CD4-positive, alpha-beta T cell (primary cell): ENCODE measurements at regions not wholly inside any gene's neighbourhood (a gene's known extent, or its start where the extent isn't known, plus 50 kb on each side); places are given as distances from the start of the nearest gene placed in this dataset.

Experiments
- ATAC-seq: fragments of 200-7000 bp; cut with Tn5 transposase; one replicate; pipeline ENCODE4 v1.10.0; 2022; ENCODE audit warnings: mild to moderate bottlenecking; ENCODE audit not compliant: poor library complexity
- CTCF ChIA-PET: fragments of 350-600 bp; sonication (Branson Sonifier 250); formaldehyde crosslinking; loops from one replicate; lab custom pipeline; 2021; ENCODE audit warnings: antibody characterized with exemption, inconsistent platforms; lab: Charles Lee
- POLR2A ChIA-PET: fragments of 350-600 bp; sonication (Branson Sonifier 250); formaldehyde crosslinking; loops from one replicate; lab custom pipeline; 2021; ENCODE audit warnings: antibody characterized with exemption, inconsistent platforms; lab: Charles Lee
- DNase-seq, 14 experiments: peaks; one replicate each; pipeline ENCODE4 v3.0.0-alpha.2; 2013 to 2020; ENCODE audit warnings: mixed read lengths in 2 of 14
- H3K27ac ChIP-seq, 2 donors: one replicate each; pipeline versions ENCODE4 v1.5.1 to v1.7.0; 2013; ENCODE audit warnings: low read length in 2 of 2, low read depth in 1 of 2, mild to moderate bottlenecking in 1 of 2
- H3K27me3 ChIP-seq, 2 experiments: 1 replicate in 1 of 2; 2 replicates in 1 of 2; pipeline versions ENCODE4 v1.6.1 to v1.7.0; 2013; ENCODE audit warnings: low read length in 2 of 2, control low read depth in 1 of 2, mild to moderate bottlenecking in 1 of 2, moderate library complexity in 1 of 2; ENCODE audit not compliant: insufficient read depth in 2 of 2, control insufficient read depth in 1 of 2
- H3K36me3 ChIP-seq: one replicate; pipeline ENCODE4 v1.6.1; 2013; ENCODE audit warnings: low read length, control low read depth; ENCODE audit not compliant: insufficient read depth
- H3K4me1 ChIP-seq: one replicate; pipeline ENCODE4 v1.6.1; 2013; ENCODE audit warnings: low read length, control low read depth; ENCODE audit not compliant: insufficient read depth
- H3K4me3 ChIP-seq: one replicate; pipeline ENCODE4 v1.5.1; 2013; ENCODE audit warnings: mild to moderate bottlenecking, low read length, moderate library complexity
- H3K9me3 ChIP-seq, 2 experiments: 1 replicate in 1 of 2; 2 replicates in 1 of 2; pipeline versions ENCODE4 v1.6.1 to v1.7.0; 2013; ENCODE audit warnings: low read length in 2 of 2, mild to moderate bottlenecking in 2 of 2, control low read depth in 1 of 2, moderate library complexity in 1 of 2; ENCODE audit not compliant: control insufficient read depth in 1 of 2, insufficient read depth in 1 of 2
- H3K27ac Mint-ChIP-seq: one replicate; pipeline ENCODE4 v1.8.0; 2020; ENCODE audit warnings: mixed read lengths
- H3K27me3 Mint-ChIP-seq: one replicate; pipeline ENCODE4 v1.8.0; 2021; ENCODE audit warnings: mixed read lengths
- H3K36me3 Mint-ChIP-seq: one replicate; pipeline ENCODE4 v1.8.0; 2021; ENCODE audit warnings: low read depth, mixed read lengths
- H3K4me1 Mint-ChIP-seq: one replicate; pipeline ENCODE4 v1.8.0; 2021; ENCODE audit warnings: low read depth, mixed read lengths
- H3K4me3 Mint-ChIP-seq: one replicate; pipeline ENCODE4 v1.8.0; 2020; ENCODE audit warnings: mild to moderate bottlenecking, mixed read lengths
- H3K9me3 Mint-ChIP-seq: one replicate; pipeline ENCODE4 v1.8.0; 2020; ENCODE audit warnings: mixed read lengths
- intact Hi-C, 2 experiments: fragments of 100-400 bp; cut with DNase I in 1 of 2; cut with micrococcal nuclease in 1 of 2; formaldehyde crosslinking; loops; one replicate each; pipeline versions ENCODE4 v1.15.1 to v1.9.0; 2023 to 2025; cut with DNase I, micrococcal nuclease
- TF ChIP-seq, protein P1 (sequence below): fragments of 200-600 bp; IDR thresholded peaks from one replicate; pipeline ENCODE4 v1.8.0; 2022; ENCODE audit warnings: antibody characterized with exemption, mild to moderate bottlenecking

DNA sequence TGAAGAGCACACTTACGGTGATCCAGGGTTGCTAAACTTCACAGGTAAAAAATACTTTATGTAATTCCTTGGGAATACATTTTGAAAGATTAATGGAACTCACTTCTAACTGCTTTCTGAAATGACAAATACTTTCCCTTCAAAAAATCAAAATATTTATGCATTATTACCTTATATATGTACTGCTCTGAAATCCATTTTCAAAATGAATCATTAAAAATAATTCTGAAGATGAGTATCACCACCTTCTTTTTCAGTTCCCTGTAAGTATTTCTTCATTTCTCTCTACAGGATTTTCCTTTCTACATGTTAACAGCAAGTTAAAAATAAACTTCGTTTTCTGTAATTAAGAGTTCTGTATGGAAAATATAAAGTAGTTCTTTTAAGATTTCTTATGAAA, 428.6 kb downstream of the TMA16 start:
- Mint-ChIP-seq H3K9me3 (no peaks in the 10 kb centered on the region), H3K27me3 (no peaks in the 10 kb centered on the region), H3K4me1 (peaks cover 5% of the 10 kb centered on the region), H3K36me3 (no peaks in the 10 kb centered on the region), H3K27ac (no peak overlapping the region), H3K4me3 (no peak overlapping the region)
- H3K4me3 ChIP-seq, result no peak overlapping the region
- no peaks in the 10 kb centered on the region for H3K27me3 ChIP-seq
- no peaks in the 10 kb centered on the region for H3K4me1 ChIP-seq
- ChIA-PET CTCF (no interaction called here), POLR2A (interaction anchor here (1.0 kb wide), 1 partner anchor 9 kb away, joined by 3 read pairs; no protein-coding TSS in a partner anchor)
- no peak for DNase-seq
- no peaks in the 10 kb centered on the region for H3K9me3 ChIP-seq
- no peak overlapping the region for H3K27ac ChIP-seq
- TF ChIP-seq, protein P1, sequence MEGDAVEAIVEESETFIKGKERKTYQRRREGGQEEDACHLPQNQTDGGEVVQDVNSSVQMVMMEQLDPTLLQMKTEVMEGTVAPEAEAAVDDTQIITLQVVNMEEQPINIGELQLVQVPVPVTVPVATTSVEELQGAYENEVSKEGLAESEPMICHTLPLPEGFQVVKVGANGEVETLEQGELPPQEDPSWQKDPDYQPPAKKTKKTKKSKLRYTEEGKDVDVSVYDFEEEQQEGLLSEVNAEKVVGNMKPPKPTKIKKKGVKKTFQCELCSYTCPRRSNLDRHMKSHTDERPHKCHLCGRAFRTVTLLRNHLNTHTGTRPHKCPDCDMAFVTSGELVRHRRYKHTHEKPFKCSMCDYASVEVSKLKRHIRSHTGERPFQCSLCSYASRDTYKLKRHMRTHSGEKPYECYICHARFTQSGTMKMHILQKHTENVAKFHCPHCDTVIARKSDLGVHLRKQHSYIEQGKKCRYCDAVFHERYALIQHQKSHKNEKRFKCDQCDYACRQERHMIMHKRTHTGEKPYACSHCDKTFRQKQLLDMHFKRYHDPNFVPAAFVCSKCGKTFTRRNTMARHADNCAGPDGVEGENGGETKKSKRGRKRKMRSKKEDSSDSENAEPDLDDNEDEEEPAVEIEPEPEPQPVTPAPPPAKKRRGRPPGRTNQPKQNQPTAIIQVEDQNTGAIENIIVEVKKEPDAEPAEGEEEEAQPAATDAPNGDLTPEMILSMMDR, result no peak
- no peak for ATAC-seq
- intact Hi-C loops, result no loop called here
- no peaks in the 10 kb centered on the region for H3K36me3 ChIP-seq

DNA sequence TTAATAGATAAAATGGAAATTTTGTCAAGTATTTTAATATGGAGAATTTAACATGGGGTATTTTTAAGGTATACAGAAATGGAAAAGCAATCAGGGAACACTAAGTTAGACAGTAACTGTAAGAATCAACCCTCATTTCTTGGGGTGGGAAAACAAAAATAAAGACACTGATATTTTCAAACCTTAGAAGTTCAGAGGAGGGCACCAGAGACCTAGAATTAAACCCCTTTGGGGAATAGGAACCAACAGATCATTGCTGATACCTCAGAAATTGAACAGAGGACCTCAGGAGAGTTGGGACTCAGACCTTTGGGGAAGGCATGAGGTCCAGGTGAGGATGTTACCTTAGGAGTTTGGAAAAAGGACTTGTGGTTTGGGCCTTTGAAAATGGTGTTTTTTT, 435.6 kb downstream of the TMA16 start:
- Mint-ChIP-seq H3K9me3 (no peaks in the 10 kb centered on the region), H3K4me1 (no peaks in the 10 kb centered on the region), H3K27ac (no peak overlapping the region), H3K4me3 (no peak overlapping the region), H3K27me3 (no peaks in the 10 kb centered on the region), H3K36me3 (no peaks in the 10 kb centered on the region)
- no peak for DNase-seq
- no peak for ATAC-seq
- H3K4me3 ChIP-seq, result no peak overlapping the region
- H3K36me3 ChIP-seq, result no peaks in the 10 kb centered on the region
- ChIA-PET POLR2A (no interaction called here), CTCF (no interaction called here)
- H3K27ac ChIP-seq, result no peak overlapping the region
- H3K9me3 ChIP-seq, result no peaks in the 10 kb centered on the region
- TF ChIP-seq, protein P1, result no peak
- intact Hi-C loops, result no loop called here
- H3K4me1 ChIP-seq, result no peaks in the 10 kb centered on the region
- no peaks in the 10 kb centered on the region for H3K27me3 ChIP-seq

DNA sequence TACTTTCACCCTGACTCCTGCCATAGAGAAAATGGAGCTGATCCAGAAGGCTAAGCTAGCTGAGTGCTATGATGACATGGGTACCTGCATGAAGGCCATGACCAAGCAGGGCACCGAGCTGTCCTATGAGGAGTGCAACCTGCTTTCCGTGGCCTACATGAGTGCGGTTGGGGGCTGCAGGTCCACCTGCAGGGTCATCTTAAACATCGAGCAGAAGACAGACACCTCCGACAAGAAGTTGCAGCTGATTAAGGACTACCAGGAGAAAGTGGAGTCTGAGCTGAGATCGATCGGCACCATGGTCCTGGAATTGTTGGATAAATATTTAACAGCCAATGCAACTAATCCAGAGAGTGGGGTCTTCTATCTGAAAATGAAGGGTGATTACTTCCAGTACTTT, 438.0 kb downstream of the TMA16 start:
- Mint-ChIP-seq H3K9me3 (no peaks in the 10 kb centered on the region), H3K27ac (no peak overlapping the region), H3K4me3 (no peak overlapping the region), H3K27me3 (no peaks in the 10 kb centered on the region), H3K36me3 (no peaks in the 10 kb centered on the region), H3K4me1 (no peaks in the 10 kb centered on the region)
- ChIA-PET POLR2A (no interaction called here), CTCF (no interaction called here)
- TF ChIP-seq, protein P1, result no peak
- H3K27ac ChIP-seq, result no peak overlapping the region
- intact Hi-C loops, result no loop called here
- no peaks in the 10 kb centered on the region for H3K9me3 ChIP-seq
- H3K36me3 ChIP-seq, result no peaks in the 10 kb centered on the region
- H3K4me3 ChIP-seq, result no peak overlapping the region
- no peaks in the 10 kb centered on the region for H3K27me3 ChIP-seq
- no peak for DNase-seq
- no peak for ATAC-seq
- no peaks in the 10 kb centered on the region for H3K4me1 ChIP-seq
